ENCODE measurements at regions not wholly inside any gene's neighbourhood (a gene's known extent, or its start where the extent isn't known, plus 50 kb on each side); places are given as distances from the start of the nearest gene placed in this dataset.

- Mint-ChIP-seq H3K4me3 (ENCODE audit: unreplicated experiment) (no peak overlapping the region), H3K27me3 (ENCODE audit: low read depth, unreplicated experiment) (peaks cover 2% of the 10 kb centered on the region), H3K9me3 (ENCODE audit: unreplicated experiment) (no peaks in the 10 kb centered on the region), H3K4me1 (ENCODE audit: low read depth, unreplicated experiment) (peaks cover 3% of the 10 kb centered on the region), H3K27ac (ENCODE audit: unreplicated experiment) (no peak overlapping the region), H3K36me3 (ENCODE audit: low read depth, unreplicated experiment) (no peaks in the 10 kb centered on the region)
- Histone ChIP-seq H3K4me3 (ENCODE audit: insufficient read depth, low read depth, low read length) (no peak overlapping the region), H3K36me3 (ENCODE audit: insufficient read depth, low read length) (no peaks in the 10 kb centered on the region), H3K9me3 (ENCODE audit: insufficient read depth, low read depth, low read length) (no peaks in the 10 kb centered on the region), H3K9ac (ENCODE audit: low read length) (no peak overlapping the region), H3K4me1 (ENCODE audit: insufficient read depth, low read length) (no peaks in the 10 kb centered on the region), H2AFZ (ENCODE audit: low read depth, low read length) (no peak overlapping the region), H3K79me2 (ENCODE audit: insufficient read depth, low read length) (no peaks in the 10 kb centered on the region), H4K20me1 (ENCODE audit: insufficient read depth, low read length) (no peaks in the 10 kb centered on the region), H3K27ac (ENCODE audit: low read depth, low read length) (no peak overlapping the region), H3K27me3 (ENCODE audit: insufficient read depth, low read length) (no peaks in the 10 kb centered on the region), H3K4me2 (ENCODE audit: low read length) (no peak overlapping the region)
- no peak for DNase-seq (ENCODE audit: low read depth)
- FAIRE-seq = no peak
- no peak for TF ChIP-seq CTCF (IDR thresholded peaks at IDR 0.05; ENCODE audit: insufficient read depth, low read depth, low read length)
- TF ChIP-seq EZH2 (IDR thresholded peaks at IDR 0.05; ENCODE audit: insufficient read depth, low read length) = no peak
Observed at GRCh38 chr7:31171984-31172383, 119.9 kb downstream of the ADCYAP1R1 start.

GRCh38 chr7:31171216-31171785 lies 119.2 kb downstream of the ADCYAP1R1 start:
- FAIRE-seq = no peak
- H3K4me1 ChIP-seq (ENCODE audit: insufficient read depth, low read length) = no peaks in the 10 kb centered on the region
- no peak overlapping the region for H3K9ac ChIP-seq (ENCODE audit: low read length)
- TF ChIP-seq EZH2 (IDR thresholded peaks at IDR 0.05; ENCODE audit: insufficient read depth, low read length) = no peak
- no peak for TF ChIP-seq CTCF (IDR thresholded peaks at IDR 0.05; ENCODE audit: insufficient read depth, low read depth, low read length)
- H3K27ac ChIP-seq (ENCODE audit: low read depth, low read length) = no peak overlapping the region
- H3K36me3 ChIP-seq (ENCODE audit: insufficient read depth, low read length) = no peaks in the 10 kb centered on the region
- no peak overlapping the region for H3K4me2 ChIP-seq (ENCODE audit: low read length)
- DNase-seq (ENCODE audit: low read depth) = no peak
- H3K79me2 ChIP-seq (ENCODE audit: insufficient read depth, low read length) = no peaks in the 10 kb centered on the region
- no peaks in the 10 kb centered on the region for H3K9me3 ChIP-seq (ENCODE audit: insufficient read depth, low read depth, low read length)
- H4K20me1 ChIP-seq (ENCODE audit: insufficient read depth, low read length) = no peaks in the 10 kb centered on the region
- Mint-ChIP-seq H3K27ac (ENCODE audit: unreplicated experiment) (no peak overlapping the region), H3K36me3 (ENCODE audit: low read depth, unreplicated experiment) (no peaks in the 10 kb centered on the region), H3K9me3 (ENCODE audit: unreplicated experiment) (no peaks in the 10 kb centered on the region), H3K4me3 (ENCODE audit: unreplicated experiment) (no peak overlapping the region), H3K27me3 (ENCODE audit: low read depth, unreplicated experiment) (peaks cover 2% of the 10 kb centered on the region), H3K4me1 (ENCODE audit: low read depth, unreplicated experiment) (peaks cover 3% of the 10 kb centered on the region)
- no peaks in the 10 kb centered on the region for H3K27me3 ChIP-seq (ENCODE audit: insufficient read depth, low read length)
- no peak overlapping the region for H3K4me3 ChIP-seq (ENCODE audit: insufficient read depth, low read depth, low read length)
- no peak overlapping the region for H2AFZ ChIP-seq (ENCODE audit: low read depth, low read length)

Measured in astrocyte (in vitro differentiated cells and primary cell).